Liver (tissue), 8 donors: ENCODE measurements at regions not wholly inside any gene's neighbourhood (a gene's known extent, or its start where the extent isn't known, plus 50 kb on each side); places are given as distances from the start of the nearest gene placed in this dataset.

Source experiments
- DNase-seq: peaks from one replicate; pipeline ENCODE4 v3.0.0-alpha.2; 2017; ENCODE audit warnings: low spot score
- H3K27ac ChIP-seq, 2 donors: one replicate each; pipeline ENCODE4 v1.7.0; 2013; ENCODE audit warnings: inconsistent platforms in 2 of 2, low read length in 2 of 2, control low read depth in 1 of 2, low read depth in 1 of 2, mild to moderate bottlenecking in 1 of 2
- H3K27me3 ChIP-seq, 4 donors: one replicate each; pipeline versions ENCODE4 v1.6.1 to v1.7.0; 2013; ENCODE audit warnings: low read length in 3 of 4, inconsistent platforms in 1 of 4, mild to moderate bottlenecking in 1 of 4, moderate library complexity in 1 of 4; ENCODE audit not compliant: control insufficient read depth in 4 of 4, insufficient read depth in 4 of 4
- H3K36me3 ChIP-seq, 4 donors: one replicate each; pipeline versions ENCODE4 v1.6.1 to v1.7.0; 2013; ENCODE audit warnings: low read length in 3 of 4, mild to moderate bottlenecking in 3 of 4, low read depth in 1 of 4, moderate library complexity in 1 of 4; ENCODE audit not compliant: control insufficient read depth in 4 of 4, insufficient read depth in 3 of 4
- H3K4me1 ChIP-seq, 4 donors: one replicate each; pipeline versions ENCODE4 v1.6.1 to v1.7.0; 2013; ENCODE audit warnings: low read length in 3 of 4, mild to moderate bottlenecking in 3 of 4, moderate library complexity in 1 of 4; ENCODE audit not compliant: control insufficient read depth in 4 of 4, insufficient read depth in 4 of 4
- H3K4me3 ChIP-seq, 3 donors: one replicate each; pipeline versions ENCODE4 v1.6.1 to v1.7.0; 2013; ENCODE audit warnings: low read length in 3 of 3, control low read depth in 1 of 3, low read depth in 1 of 3, mild to moderate bottlenecking in 1 of 3
- H3K9ac ChIP-seq, 2 donors: one replicate each; pipeline ENCODE4 v1.7.0; 2013; ENCODE audit warnings: low read length in 2 of 2, mild to moderate bottlenecking in 2 of 2, moderate library complexity in 2 of 2, control low read depth in 1 of 2, low read depth in 1 of 2
- H3K9me3 ChIP-seq, 4 donors: one replicate each; pipeline versions ENCODE4 v1.6.1 to v1.7.0; 2013; ENCODE audit warnings: low read length in 3 of 4; ENCODE audit not compliant: control insufficient read depth in 4 of 4
- ATF3 ChIP-seq: IDR thresholded peaks from 2 replicates; pipeline ENCODE4 v1.6.1; 2016; ENCODE audit warnings: antibody characterized with exemption
- CTCF ChIP-seq: fragments of 150-350 bp; IDR thresholded peaks from 2 replicates; pipeline ENCODE4 v1.5.1; 2017; ENCODE audit warnings: improper control_type of control experiment, low read depth, low read length; ENCODE audit not compliant: missing input control
- FOXA1 ChIP-seq: IDR thresholded peaks from 2 replicates; pipeline ENCODE4 v1.6.1; 2016; ENCODE audit warnings: antibody characterized with exemption
- FOXA2 ChIP-seq: IDR thresholded peaks from 2 replicates; pipeline ENCODE4 v1.6.1; 2016; ENCODE audit warnings: antibody characterized with exemption
- JUND ChIP-seq, 2 donors: IDR thresholded peaks; 2 replicates each; pipeline ENCODE4 v1.6.1; 2016; ENCODE audit warnings: antibody characterized with exemption in 2 of 2
- NR2F2 ChIP-seq: IDR thresholded peaks from 2 replicates; pipeline ENCODE4 v1.6.1; 2016; ENCODE audit warnings: antibody characterized with exemption
- RAD21 ChIP-seq, 2 donors: IDR thresholded peaks; 2 replicates each; pipeline ENCODE4 v1.6.1; 2016; ENCODE audit warnings: antibody characterized with exemption in 2 of 2, mild to moderate bottlenecking in 2 of 2
- TAF1 ChIP-seq: conservative IDR thresholded peaks from 2 replicates; pipeline ENCODE4 v1.6.1; 2016; ENCODE audit warnings: antibody characterized with exemption, mild to moderate bottlenecking
- ZBTB33 ChIP-seq: IDR thresholded peaks from 2 replicates; pipeline ENCODE4 v1.6.1; 2016; ENCODE audit warnings: antibody characterized with exemption
- WGBS: extraction: QIAGEN DNeasy Blood & Tissue Kit; methylation state at CpG from one replicate; pipeline ENCODE4 v1.1.7; 2013; 5-methylcytosine and 5-hydroxymethylcytosine counted together
- donor health status: healthy.
- donor health status: healthy.
- donor health status: healthy.
- donor health status: healthy.
- donor health status: healthy.

GRCh38 chr20:54723723-54724122 is 248.3 kb downstream of the DOK5 start:
- peaks cover 0 to 4% (median 0%) of the 10 kb centered on the region in 4 donors for H3K27me3 ChIP-seq
- peaks cover 0 to 3% (median 0%) of the 10 kb centered on the region in 4 donors for H3K9me3 ChIP-seq
- no peak overlapping the region for H3K9ac ChIP-seq
- no peak for DNase-seq
- H3K4me3 ChIP-seq = no peak overlapping the region
- no peaks in the 10 kb centered on the region for H3K4me1 ChIP-seq
- TF ChIP-seq RAD21 (IDR thresholded peaks at IDR 0.05) (no peak), FOXA1 (no peak), TAF1 (no peak)
- H3K36me3 ChIP-seq = no peaks in the 10 kb centered on the region
- no peak overlapping the region for H3K27ac ChIP-seq
- 98% methylated on average over 1 of the region's 1 CpG for WGBS

GRCh38 chr20:54717983-54718382 is 242.6 kb downstream of the DOK5 start:
- no peak for DNase-seq
- no peak for TF ChIP-seq FOXA2
- Histone ChIP-seq H3K27ac (no peak overlapping the region), H3K27me3 (peaks cover 0 to 12% (median 0%) of the 10 kb centered on the region in 4 donors), H3K36me3 (no peaks in the 10 kb centered on the region), H3K9ac (no peak overlapping the region), H3K9me3 (peaks cover 0 to 3% (median 0%) of the 10 kb centered on the region in 4 donors), H3K4me1 (no peaks in the 10 kb centered on the region), H3K4me3 (no peak overlapping the region)
- WGBS = 69% methylated on average over 3 of the region's 3 CpGs

- H3K27me3 ChIP-seq = peaks cover 0 to 17% (median 0%) of the 10 kb centered on the region in 4 donors
- H3K9ac ChIP-seq = no peak overlapping the region
- H3K4me1 ChIP-seq = no peaks in the 10 kb centered on the region
- no peaks in the 10 kb centered on the region for H3K36me3 ChIP-seq
- H3K9me3 ChIP-seq = peaks cover 0 to 2% (median 0%) of the 10 kb centered on the region in 4 donors
- no peak overlapping the region for H3K4me3 ChIP-seq
- no peak overlapping the region for H3K27ac ChIP-seq
- no peak for DNase-seq
- TF ChIP-seq CTCF = no peak
- no peak for TF ChIP-seq TAF1
- TF ChIP-seq FOXA2 = no peak
Measured at GRCh38 chr20:54716790-54717189, 241.4 kb downstream of the DOK5 start.

GRCh38 chr20:54716174-54716747 is 240.9 kb downstream of the DOK5 start:
- DNase-seq = no peak
- Histone ChIP-seq H3K9ac (no peak overlapping the region), H3K36me3 (no peaks in the 10 kb centered on the region), H3K27ac (no peak overlapping the region), H3K4me1 (no peaks in the 10 kb centered on the region), H3K4me3 (no peak overlapping the region), H3K27me3 (peaks cover 0 to 17% (median 0%) of the 10 kb centered on the region in 4 donors), H3K9me3 (no peaks in the 10 kb centered on the region)
- TF ChIP-seq NR2F2 (no peak), JUND (IDR thresholded peaks at IDR 0.05) (no peak), ZBTB33 (no peak), RAD21 (IDR thresholded peaks at IDR 0.05) (no peak), ATF3 (no peak)
- WGBS = 70% methylated on average over 5 of the region's 5 CpGs
